GM12865 (cell line): ENCODE measurements at regions not wholly inside any gene's neighbourhood (a gene's known extent, or its start where the extent isn't known, plus 50 kb on each side); places are given as distances from the start of the nearest gene placed in this dataset.

Experiments
- DNase-seq: peaks from one replicate; pipeline ENCODE4 v3.0.0; 2010; ENCODE audit warnings: low read depth
- H3K4me3 ChIP-seq: 2 replicates; pipeline ENCODE4 v1.5.1; 2011; ENCODE audit warnings: mild to moderate bottlenecking, low read depth, low read length, control low read depth
- TF ChIP-seq, protein P1 (sequence below): IDR thresholded peaks from 2 replicates; pipeline ENCODE4 v1.5.1; 2011; ENCODE audit warnings: low read length, control low read depth, low read depth, inconsistent platforms; ENCODE audit not compliant: insufficient read depth; ENCODE audit errors: missing control alignments

DNA sequence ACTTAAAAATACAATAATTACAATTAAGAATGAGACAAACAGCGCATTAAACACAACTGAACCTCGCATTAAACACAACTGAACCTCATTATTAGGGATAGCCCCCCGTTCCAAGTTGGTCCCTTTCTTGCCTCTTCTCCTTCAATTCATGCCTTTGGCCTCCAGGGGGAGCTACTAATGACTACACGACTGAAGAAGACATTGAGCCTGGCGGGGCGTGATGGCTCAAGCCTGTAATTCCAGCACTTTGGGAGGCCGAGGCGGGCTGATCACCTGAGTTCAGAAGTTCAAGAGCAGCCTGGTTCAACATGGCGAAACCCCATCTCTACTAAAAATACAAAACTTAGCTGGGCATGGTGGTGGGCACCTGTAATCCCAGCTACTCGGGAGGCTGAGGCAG, 56.4 kb upstream of the NWD2 start:
- TF ChIP-seq, protein P1, sequence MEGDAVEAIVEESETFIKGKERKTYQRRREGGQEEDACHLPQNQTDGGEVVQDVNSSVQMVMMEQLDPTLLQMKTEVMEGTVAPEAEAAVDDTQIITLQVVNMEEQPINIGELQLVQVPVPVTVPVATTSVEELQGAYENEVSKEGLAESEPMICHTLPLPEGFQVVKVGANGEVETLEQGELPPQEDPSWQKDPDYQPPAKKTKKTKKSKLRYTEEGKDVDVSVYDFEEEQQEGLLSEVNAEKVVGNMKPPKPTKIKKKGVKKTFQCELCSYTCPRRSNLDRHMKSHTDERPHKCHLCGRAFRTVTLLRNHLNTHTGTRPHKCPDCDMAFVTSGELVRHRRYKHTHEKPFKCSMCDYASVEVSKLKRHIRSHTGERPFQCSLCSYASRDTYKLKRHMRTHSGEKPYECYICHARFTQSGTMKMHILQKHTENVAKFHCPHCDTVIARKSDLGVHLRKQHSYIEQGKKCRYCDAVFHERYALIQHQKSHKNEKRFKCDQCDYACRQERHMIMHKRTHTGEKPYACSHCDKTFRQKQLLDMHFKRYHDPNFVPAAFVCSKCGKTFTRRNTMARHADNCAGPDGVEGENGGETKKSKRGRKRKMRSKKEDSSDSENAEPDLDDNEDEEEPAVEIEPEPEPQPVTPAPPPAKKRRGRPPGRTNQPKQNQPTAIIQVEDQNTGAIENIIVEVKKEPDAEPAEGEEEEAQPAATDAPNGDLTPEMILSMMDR = peak; percentile 12
- H3K4me3 ChIP-seq = no peak overlapping the region
- peak; percentile 4 for DNase-seq
